ENCODE measurements at regions not wholly inside any gene's neighbourhood (a gene's known extent, or its start where the extent isn't known, plus 50 kb on each side); places are given as distances from the start of the nearest gene placed in this dataset.

DNA sequence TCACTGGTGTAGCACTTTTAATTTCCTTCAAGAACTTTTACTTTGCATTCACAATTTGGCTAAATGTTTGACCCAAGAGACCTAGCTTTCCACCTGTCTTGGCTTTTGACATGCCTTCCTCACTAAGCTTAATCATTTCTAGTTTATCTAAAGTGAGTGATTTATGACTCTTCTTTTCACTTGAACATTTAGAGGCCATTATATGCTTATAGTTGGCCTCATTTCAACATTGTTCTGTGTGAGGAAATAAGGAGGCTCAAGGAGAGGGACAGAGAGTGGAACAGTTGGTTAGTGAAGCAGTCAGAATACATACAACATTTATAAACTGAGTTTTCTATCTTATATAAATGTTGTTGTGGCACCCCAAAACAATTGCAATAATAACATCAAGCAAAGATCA lies 489.3 kb upstream of the CDH2 start:
- Histone ChIP-seq H3K27ac (replicated peaks) (no peak overlapping the region), H3K27me3 (ENCODE audit: insufficient read depth, poor library complexity, severe bottlenecking) (no peaks in the 10 kb centered on the region), H3K4me3 (replicated peaks; ENCODE audit: insufficient read depth, low read length) (no peak overlapping the region)
- DNase-seq (ENCODE audit: low read depth in 1 of 2, low spot score in 1 of 2) = no peak
- TF ChIP-seq SPI1 (IDR thresholded peaks at IDR 0.05; ENCODE audit: borderline replicate concordance, low read depth) (no peak), GABPA (IDR thresholded peaks at IDR 0.05; ENCODE audit: low read depth) (no peak), REST (IDR thresholded peaks at IDR 0.05; ENCODE audit: insufficient replicate concordance, low read depth) (no peak), CTCF (IDR thresholded peaks at IDR 0.05; ENCODE audit: insufficient read depth, low read length) (no peak), POLR2AphosphoS5 (IDR thresholded peaks at IDR 0.05; ENCODE audit: low read depth) (no peak)

DNA sequence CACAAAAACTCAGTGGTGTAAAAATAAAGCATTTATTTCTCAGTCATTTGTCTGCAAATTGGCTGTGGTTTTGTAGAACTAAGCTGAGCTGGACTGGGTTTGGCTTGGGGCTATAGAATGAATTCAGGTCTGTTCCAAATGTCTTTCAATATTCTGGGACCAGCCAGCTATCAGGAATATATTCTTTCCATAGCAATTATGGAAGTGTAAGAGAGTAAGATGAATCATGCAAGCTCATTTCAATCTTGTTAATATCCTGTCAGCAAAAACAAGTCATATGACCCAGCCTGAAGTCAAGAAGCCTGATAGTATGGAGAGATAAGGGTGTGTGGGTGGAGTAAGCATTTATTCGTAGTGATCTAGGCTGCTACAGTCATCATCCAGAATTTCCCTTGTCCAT lies 481.0 kb upstream of the CDH2 start:
- TF ChIP-seq REST (IDR thresholded peaks at IDR 0.05; ENCODE audit: insufficient replicate concordance, low read depth) = no peak
- TF ChIP-seq CTCF (IDR thresholded peaks at IDR 0.05; ENCODE audit: insufficient read depth, low read length) = no peak
- no peak for TF ChIP-seq POLR2AphosphoS5 (IDR thresholded peaks at IDR 0.05; ENCODE audit: low read depth)
- TF ChIP-seq GABPA (IDR thresholded peaks at IDR 0.05; ENCODE audit: low read depth) = no peak
- TF ChIP-seq SPI1 (IDR thresholded peaks at IDR 0.05; ENCODE audit: borderline replicate concordance, low read depth) = no peak
- DNase-seq (ENCODE audit: low read depth in 1 of 2, low spot score in 1 of 2) = no peak
- Histone ChIP-seq H3K27me3 (ENCODE audit: insufficient read depth, poor library complexity, severe bottlenecking) (no peaks in the 10 kb centered on the region), H3K4me3 (replicated peaks; ENCODE audit: insufficient read depth, low read length) (no peak overlapping the region), H3K27ac (replicated peaks) (no peak overlapping the region)

DNA sequence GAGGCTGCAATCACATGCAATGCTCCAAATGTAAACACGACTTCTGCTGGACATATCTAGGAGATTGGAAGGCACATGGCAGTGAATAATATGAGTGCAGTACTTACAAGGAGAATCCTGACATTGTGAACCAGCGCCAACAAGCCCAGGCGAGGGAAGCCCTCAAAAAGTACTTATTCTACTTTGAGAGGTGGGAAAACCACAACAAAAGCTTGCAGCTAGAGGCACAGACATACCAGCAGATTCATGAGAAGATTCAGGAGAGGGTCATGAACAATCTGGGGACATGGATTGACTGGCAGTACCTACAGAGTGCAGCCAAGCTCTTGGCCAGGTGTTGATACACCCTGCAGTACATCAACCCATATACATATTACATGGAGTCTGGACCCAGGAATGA lies 475.7 kb upstream of the CDH2 start:
- no peak for DNase-seq (ENCODE audit: low read depth in 1 of 2, low spot score in 1 of 2)
- no peak overlapping the region for H3K4me3 ChIP-seq (replicated peaks; ENCODE audit: insufficient read depth, low read length)
- no peak overlapping the region for H3K27ac ChIP-seq (replicated peaks)
- no peaks in the 10 kb centered on the region for H3K27me3 ChIP-seq (ENCODE audit: insufficient read depth, poor library complexity, severe bottlenecking)
- TF ChIP-seq POLR2AphosphoS5 (IDR thresholded peaks at IDR 0.05; ENCODE audit: low read depth) (no peak), SPI1 (IDR thresholded peaks at IDR 0.05; ENCODE audit: borderline replicate concordance, low read depth) (no peak), REST (IDR thresholded peaks at IDR 0.05; ENCODE audit: insufficient replicate concordance, low read depth) (no peak), GABPA (IDR thresholded peaks at IDR 0.05; ENCODE audit: low read depth) (no peak), CTCF (IDR thresholded peaks at IDR 0.05; ENCODE audit: insufficient read depth, low read length) (no peak)
